ENCODE measurements at regions not wholly inside any gene's neighbourhood (a gene's known extent, or its start where the extent isn't known, plus 50 kb on each side); places are given as distances from the start of the nearest gene placed in this dataset.
A peak's percentile ranks its signal among the peaks of the same experiment; 100 is the strongest.

- peak; percentile 60 for DNase-seq (ENCODE audit: low spot score)
These were observed 60.3 kb upstream of the CSF3R start for GRCh38 chr1:36542962-36543515.

DNA sequence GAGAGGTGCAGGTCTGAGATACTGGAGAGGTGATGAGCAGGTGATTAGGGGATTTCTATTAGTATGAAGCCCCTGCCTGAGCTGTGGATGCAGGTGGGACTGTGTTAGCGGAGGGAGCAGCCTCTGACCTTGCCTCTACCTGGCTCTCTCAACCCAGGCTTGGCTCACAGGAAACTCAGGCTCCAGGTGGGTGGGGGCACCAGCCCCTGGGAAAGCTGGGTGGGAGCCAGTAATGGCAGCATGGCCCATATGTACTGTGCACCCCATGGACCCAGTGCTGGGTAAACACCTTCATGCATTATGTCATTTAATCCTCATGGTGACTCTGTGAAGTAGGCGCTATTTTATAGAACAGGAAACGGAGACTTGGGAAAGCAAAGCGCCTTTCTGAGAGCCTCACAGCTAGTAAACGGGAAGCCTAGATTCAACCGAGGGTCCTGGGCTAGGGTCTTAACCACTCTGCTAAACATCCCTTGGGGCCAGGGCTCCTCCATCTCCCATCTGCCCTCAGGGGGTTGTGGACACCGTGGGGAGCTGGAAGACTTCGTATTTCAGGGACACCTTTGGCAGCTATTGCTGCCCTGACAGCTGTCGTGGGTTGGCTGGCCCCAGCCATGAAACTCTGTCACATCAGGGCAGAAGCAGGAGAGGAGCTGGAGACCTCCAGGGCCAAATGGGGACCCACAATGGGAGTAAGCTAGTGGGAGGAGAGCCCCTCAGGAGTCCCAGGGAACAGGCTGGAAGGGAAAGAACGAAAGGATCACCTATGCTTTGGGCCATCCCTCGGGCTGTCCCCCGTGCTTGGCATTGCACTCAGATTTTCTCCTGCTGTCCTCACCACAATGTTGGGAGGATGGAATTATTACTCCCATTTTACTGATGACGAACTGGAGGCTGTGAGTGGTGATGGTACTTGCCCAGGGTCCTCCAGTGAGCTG, 59.6 kb upstream of the CSF3R start:
- no peak for DNase-seq (ENCODE audit: low spot score)

- DNase-seq (ENCODE audit: low spot score): no peak
These were observed 57.3 kb upstream of the CSF3R start for GRCh38 chr1:36540056-36540455.

DNA sequence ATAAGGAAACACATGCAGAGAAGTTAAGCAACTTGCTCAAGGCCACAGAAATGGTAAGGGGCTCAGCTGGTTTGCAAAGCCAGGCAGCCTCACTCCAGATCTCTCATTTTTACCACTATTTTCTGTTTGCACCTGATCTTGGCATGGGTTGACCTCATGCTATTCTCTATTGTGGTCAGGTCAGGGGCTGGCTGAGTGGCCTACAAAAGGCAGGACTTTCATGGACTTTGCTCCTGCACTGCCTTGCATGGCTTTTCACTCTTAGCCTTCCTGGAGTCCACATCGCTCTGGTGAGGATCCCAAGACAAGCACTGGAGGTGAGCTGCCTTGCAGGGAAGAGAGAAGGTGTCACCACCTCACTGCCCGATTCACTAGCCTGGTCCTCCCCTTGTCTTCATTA, 56.8 kb upstream of the CSF3R start:
- no peak for DNase-seq (ENCODE audit: low spot score)

- DNase-seq (ENCODE audit: low spot score): no peak
These were observed 55.3 kb upstream of the CSF3R start for GRCh38 chr1:36537991-36538390.

DNA sequence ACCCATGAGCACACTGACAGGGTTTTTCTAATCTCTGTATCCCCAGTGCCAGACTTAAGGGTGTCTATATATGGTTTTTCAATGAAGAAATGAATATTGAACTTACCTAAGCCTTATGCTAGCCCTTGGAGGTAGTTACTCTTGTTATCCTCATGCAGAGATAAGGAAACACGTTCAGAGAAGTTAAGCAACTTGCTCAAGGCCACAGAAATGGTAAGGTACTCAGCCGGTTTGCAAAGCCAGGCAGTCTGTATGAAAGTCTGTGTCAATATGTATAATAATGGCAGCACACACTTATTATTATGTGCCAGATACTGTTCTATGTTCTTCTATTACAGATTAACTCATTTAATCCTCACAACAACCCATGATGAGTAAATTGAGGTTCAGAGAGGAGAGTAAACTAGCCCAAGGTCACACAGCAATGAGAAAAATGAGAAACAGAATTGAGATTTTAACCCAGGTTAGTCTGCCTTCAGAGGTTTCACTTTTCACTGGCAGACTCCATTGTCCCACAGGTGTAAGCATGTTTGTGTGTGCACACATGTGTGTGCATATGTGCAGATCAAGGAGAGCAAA, 54.6 kb upstream of the CSF3R start:
- DNase-seq (ENCODE audit: low spot score): no peak

- DNase-seq (ENCODE audit: low spot score): no peak
These were observed 54.0 kb upstream of the CSF3R start for GRCh38 chr1:36536727-36537126.

DNA sequence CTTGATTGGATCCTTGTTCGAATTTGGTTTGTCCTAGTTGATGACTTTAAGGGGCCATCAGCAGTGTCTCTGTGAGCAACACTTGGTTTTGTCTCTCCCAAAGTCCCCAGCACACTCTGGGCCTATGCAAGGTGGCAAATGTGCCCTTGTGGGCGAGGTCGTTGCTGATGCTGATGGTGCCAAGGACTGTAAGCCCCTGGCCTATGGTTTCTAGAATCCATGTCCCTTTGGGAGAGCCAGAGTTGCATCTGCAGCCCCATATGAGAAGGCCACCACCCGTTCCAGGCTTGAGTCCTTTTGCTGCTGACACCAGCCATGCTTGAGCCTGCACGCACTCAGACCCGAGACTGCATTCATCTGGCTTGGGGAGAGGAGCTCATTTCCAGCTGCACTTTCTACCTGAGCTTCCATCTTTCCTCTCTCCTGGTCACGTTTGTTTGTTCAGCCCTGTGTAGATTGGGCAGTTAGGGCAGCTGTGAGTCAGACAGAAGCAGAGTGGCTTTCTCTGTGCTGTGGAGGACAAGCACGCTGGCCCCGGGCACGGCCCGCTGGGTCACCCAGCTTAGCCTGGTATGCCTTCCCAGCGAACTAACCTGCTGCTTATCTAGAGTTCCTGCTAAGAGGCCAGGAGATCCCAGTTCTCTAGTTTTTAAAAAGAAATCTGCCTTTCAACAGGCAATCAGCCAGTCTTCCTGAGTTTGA, 52.1 kb upstream of the CSF3R start:
- no peak for DNase-seq (ENCODE audit: low spot score)

DNA sequence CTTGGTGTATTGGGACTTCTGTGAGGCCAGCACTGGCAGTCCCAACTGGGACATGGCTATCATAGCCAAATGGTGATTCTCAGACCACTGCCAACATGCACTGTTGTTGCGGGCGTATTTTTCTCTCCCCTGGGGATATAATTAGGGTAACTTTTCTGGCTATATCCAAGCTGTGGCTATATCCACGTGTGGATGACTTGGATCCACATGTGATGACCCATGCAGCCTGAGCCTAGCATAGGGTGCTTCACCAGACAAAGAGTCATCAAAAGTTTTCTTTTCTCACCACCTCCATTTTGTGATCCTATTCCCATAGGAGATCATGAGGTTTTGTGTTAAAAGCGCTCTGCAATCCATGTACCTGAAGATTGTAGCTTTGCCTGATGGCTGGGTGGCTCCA, 51.2 kb upstream of the CSF3R start:
- no peak for DNase-seq (ENCODE audit: low spot score)

- DNase-seq (ENCODE audit: low spot score): no peak
These were observed 50.2 kb upstream of the CSF3R start for GRCh38 chr1:36532810-36533401.
